LNCaP clone FGC (cell line): ENCODE measurements at regions not wholly inside any gene's neighbourhood (a gene's known extent, or its start where the extent isn't known, plus 50 kb on each side); places are given as distances from the start of the nearest gene placed in this dataset.

Experiments used
- DNase-seq: peaks from one replicate; pipeline ENCODE4 v3.0.0-alpha.2; 2011; ENCODE audit warnings: low read depth
- H3K4me3 ChIP-seq: 2 replicates; pipeline ENCODE4 v1.5.1; 2011; ENCODE audit warnings: mild to moderate bottlenecking, low read depth, low read length, control low read depth
- CTCF ChIP-seq: IDR thresholded peaks from 2 replicates; pipeline ENCODE4 v1.5.1; 2012; ENCODE audit warnings: mild to moderate bottlenecking; ENCODE audit not compliant: control insufficient read depth, insufficient read depth; ENCODE audit errors: extremely low read depth

DNA sequence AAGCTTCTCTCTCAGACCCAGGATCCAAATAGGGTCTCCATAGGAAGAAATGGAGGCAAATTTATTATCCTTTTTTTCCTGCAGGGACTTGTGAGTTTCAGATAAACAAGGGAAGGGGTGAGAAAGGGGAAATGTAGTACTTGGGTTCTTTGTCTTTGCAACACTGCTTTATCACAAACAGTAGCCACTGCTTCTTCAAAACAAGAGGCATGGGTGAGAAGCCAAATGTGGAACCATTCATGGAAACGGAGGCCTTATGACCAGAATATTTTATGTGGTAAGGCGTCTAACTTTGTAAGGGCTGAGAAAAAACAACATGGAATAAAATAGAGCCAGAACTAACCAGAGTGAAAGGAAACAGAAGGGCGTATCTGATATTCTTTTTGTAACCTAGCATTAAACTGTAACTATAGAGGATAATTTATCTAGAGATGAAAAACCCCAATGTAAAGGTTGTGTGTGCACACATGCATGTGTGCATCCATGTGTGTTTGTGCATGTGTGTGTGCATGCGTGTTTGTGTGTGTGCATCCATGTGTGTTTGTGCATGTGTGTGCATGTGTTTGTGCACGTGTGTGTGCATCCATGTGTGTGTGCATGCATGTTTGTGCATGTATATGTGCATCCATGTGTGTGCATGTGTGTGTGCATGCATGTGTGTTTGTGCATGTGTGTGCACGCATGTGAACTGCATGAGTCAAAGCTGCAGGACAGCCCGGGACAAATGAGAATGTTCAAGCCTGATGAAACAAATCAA, 143.3 kb upstream of the SMLR1 start:
- no peak overlapping the region for H3K4me3 ChIP-seq
- TF ChIP-seq CTCF = no peak
- no peak for DNase-seq

- no peak for DNase-seq
- TF ChIP-seq CTCF = no peak
- no peak overlapping the region for H3K4me3 ChIP-seq
Observed at GRCh38 chr6:130692659-130693058, 134.5 kb upstream of the SMLR1 start.

DNA sequence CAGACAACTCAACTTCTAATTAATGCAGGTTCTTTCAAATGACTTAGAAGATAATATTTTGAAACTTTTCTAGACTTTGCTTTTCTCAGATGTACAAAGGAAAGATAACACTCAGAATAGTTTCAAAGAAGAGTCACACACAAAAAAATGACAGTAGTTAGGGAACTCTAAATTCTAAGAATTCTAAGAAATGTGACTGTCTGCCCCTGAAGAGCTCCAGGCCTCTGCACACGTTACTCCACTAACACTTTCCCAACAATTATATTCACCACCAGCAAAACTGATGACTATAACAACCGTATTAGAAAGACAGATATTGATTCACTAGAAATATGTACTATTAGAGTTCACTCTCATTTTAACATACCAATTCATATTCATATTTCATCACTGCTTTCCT, 133.3 kb upstream of the SMLR1 start:
- TF ChIP-seq CTCF = no peak
- no peak overlapping the region for H3K4me3 ChIP-seq
- DNase-seq = no peak

DNA sequence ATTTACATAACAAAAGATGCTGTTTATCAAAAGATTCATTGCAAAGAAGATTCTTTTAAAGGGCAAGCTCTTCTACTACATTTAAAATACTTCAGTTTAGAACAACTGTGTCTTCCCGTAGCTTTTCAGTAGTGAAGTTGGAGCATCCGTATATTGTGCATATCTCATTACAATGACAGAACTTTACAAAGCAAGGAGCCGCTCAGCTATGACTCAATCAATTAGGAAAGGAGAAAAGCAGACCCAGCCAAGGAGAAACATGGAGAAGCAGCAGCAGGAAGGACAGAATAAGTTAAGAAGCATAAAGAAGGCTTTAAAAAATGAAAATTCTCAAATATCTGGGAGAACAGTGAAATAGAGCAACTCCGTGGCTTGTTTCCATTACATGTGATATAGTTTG, 132.6 kb upstream of the SMLR1 start:
- no peak overlapping the region for H3K4me3 ChIP-seq
- TF ChIP-seq CTCF = no peak
- DNase-seq = no peak

DNA sequence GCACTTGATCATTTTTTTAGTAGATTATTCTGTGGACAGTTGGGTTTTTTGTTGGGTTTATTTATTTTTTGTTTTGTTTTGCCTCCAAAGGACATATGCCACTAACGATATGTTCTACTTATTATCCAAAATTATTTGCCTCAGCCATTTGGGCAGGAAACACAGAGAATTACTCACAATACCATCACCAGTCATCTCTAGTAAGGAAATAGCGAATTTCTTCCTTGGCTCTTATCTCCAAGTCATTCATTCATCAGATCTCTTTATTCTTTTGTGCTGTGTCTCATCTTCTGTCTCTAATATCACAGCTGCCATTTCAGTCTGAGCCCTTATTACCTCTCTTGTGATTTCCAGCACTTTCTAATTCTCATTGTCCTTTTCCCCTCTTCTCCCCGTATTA, 130.4 kb upstream of the SMLR1 start:
- no peak overlapping the region for H3K4me3 ChIP-seq
- TF ChIP-seq CTCF = no peak
- no peak for DNase-seq

DNA sequence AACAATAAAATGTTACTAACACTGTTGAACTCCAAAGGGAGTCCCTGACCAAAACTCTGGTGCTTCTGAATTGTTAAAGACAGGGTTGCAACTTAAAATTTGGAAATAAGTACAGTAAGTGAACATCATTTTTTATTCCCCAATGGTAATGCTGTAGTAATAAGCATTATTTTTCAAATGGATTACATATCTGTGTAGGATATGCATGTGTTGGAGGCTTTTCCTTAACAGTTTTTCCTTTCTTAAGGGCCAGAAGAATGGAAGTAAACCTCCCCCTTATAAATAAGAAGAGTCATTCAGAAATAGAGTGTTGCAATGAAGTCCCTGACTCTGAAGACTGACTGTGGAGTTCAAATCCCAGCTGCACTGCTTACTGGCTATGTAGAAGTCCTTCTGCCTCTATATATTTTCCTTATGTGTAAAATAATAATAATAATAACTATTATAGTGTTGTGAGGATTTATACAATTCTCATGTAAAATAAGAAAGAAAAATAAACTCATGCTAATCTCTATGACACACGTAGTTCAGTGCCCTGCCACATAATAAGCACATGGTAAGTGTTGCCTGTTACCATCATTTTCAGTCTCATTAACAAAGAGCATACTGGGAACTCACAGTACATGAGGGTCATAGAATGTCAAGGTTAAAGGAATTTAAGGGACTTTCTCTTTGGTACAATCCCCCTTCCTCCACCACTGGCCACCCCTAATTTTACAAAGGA, 129.8 kb upstream of the SMLR1 start:
- TF ChIP-seq CTCF = no peak
- no peak overlapping the region for H3K4me3 ChIP-seq
- DNase-seq = no peak
